ENCODE measurements at regions not wholly inside any gene's neighbourhood (a gene's known extent, or its start where the extent isn't known, plus 50 kb on each side); places are given as distances from the start of the nearest gene placed in this dataset.

GRCh38 chr3:86743233-86743632 is 247.7 kb downstream of the VGLL3 start:
- TF ChIP-seq CTCF (conservative IDR thresholded peaks at IDR 0.05), result no peak
- no peak for TF ChIP-seq EZH2 (IDR thresholded peaks at IDR 0.05; ENCODE audit: low read depth)
